ENCODE measurements at regions not wholly inside any gene's neighbourhood (a gene's known extent, or its start where the extent isn't known, plus 50 kb on each side); places are given as distances from the start of the nearest gene placed in this dataset.

DNA sequence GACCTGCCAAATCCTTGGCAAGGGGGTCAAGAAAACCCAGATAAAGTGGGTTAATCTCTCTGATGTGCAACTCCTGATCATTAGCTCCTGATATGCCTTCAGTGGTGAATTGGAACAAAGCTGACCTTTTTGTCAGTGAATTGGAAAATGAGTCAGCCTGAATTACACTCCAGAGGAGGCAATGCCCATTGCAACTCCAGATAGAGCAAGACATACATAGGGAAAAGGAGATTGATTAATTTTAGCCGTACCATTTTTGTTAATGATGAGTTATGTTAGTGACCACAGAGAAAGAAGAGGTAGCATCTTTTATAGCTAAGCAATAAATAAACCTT lies 195.2 kb upstream of the CADPS start:
- TF ChIP-seq CTCF (IDR thresholded peaks at IDR 0.05) (no peak), POLR2A (IDR thresholded peaks at IDR 0.05) (no peak)
